ENCODE measurements at regions not wholly inside any gene's neighbourhood (a gene's known extent, or its start where the extent isn't known, plus 50 kb on each side); places are given as distances from the start of the nearest gene placed in this dataset.

DNA sequence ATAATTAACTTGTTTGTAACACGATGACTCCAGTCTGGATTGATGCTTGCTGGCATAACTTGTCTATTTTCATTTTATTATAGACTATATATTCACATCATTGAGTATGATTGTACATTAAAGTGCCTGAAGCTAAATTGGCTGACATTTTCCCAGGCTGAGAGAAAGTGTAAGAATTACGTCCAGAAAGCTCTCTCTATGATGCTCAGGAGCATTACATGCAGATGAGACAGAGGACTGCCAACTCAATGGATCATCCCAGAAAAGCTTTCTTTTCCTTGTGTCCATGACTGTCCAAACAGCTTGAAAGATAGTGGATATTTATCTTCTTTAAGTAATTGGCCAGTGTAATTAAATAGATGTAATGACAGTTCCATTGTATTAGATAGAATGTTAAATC lies 1372.2 kb upstream of the TMEFF2 start:
- TF ChIP-seq POLR2A (IDR thresholded peaks at IDR 0.05): no peak
- no peak for TF ChIP-seq CTCF (IDR thresholded peaks at IDR 0.05)
- TF ChIP-seq POLR2AphosphoS5 (IDR thresholded peaks at IDR 0.05): no peak

Measured in suprapubic skin (tissue), 4 donors.